ENCODE measurements at regions not wholly inside any gene's neighbourhood (a gene's known extent, or its start where the extent isn't known, plus 50 kb on each side); places are given as distances from the start of the nearest gene placed in this dataset.

GRCh38 chr1:194600716-194601115 lies 1414.3 kb upstream of the B3GALT2 start:
- TF ChIP-seq CTCF (conservative IDR thresholded peaks at IDR 0.05; ENCODE audit: low read length) (no peak), EZH2phosphoT487 (IDR thresholded peaks at IDR 0.05; ENCODE audit: borderline replicate concordance) (no peak)

All from Loucy (cell line).